ENCODE measurements at regions not wholly inside any gene's neighbourhood (a gene's known extent, or its start where the extent isn't known, plus 50 kb on each side); places are given as distances from the start of the nearest gene placed in this dataset.

DNA sequence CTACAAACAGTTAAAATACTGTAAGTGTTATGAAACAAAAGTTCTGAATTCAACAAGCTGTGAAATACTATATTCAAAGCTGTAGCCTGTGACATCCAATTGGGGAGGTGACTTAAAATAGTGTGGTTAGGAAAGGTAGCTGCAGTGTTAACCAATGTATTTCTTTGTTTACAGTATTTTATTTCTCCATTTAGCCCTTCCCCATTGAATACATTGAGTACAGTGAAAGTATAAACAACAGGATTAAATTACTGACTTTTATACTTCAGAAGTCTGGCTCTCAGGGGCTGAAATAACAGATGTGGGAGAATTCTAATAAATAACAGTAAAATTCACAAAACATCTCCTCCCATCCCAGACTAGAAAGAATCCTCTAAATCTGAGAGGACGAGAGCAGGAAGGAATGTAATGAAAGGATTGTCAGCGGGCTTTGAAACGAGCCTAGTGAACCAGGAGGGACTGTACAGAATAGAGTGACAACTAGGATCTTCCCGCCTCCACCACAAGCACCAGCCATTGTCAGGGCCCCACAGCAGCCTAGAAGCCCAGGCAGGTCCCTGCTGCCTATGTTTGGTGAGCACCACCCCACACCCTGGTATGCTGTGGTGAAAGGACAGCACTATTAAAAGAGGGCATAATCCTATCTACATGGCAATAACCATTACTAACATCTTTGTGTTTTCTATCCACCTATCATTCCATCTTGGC is 73.7 kb downstream of the SPCS3 start:
- no peaks in the 10 kb centered on the region for H4K20me1 ChIP-seq (ENCODE audit: insufficient read depth)
- H3F3A ChIP-seq (ENCODE audit: insufficient read depth, low read depth) = no peaks in the 10 kb centered on the region
- H3K27ac ChIP-seq = no peak overlapping the region
- no peak for DNase-seq
- 0 out of 2 replicates have a peak overlapping the region, but pooled peaks have one; percentile 33 for H2AFZ ChIP-seq
- H3K4me3 ChIP-seq = no peak overlapping the region
- CTCF ChIA-PET = no interaction called here
- no peak overlapping the region for H3K4me2 ChIP-seq
- H3K27me3 ChIP-seq (ENCODE audit: insufficient read depth, low read depth) = no peaks in the 10 kb centered on the region
- TF ChIP-seq, protein P1, sequence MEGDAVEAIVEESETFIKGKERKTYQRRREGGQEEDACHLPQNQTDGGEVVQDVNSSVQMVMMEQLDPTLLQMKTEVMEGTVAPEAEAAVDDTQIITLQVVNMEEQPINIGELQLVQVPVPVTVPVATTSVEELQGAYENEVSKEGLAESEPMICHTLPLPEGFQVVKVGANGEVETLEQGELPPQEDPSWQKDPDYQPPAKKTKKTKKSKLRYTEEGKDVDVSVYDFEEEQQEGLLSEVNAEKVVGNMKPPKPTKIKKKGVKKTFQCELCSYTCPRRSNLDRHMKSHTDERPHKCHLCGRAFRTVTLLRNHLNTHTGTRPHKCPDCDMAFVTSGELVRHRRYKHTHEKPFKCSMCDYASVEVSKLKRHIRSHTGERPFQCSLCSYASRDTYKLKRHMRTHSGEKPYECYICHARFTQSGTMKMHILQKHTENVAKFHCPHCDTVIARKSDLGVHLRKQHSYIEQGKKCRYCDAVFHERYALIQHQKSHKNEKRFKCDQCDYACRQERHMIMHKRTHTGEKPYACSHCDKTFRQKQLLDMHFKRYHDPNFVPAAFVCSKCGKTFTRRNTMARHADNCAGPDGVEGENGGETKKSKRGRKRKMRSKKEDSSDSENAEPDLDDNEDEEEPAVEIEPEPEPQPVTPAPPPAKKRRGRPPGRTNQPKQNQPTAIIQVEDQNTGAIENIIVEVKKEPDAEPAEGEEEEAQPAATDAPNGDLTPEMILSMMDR (conservative IDR thresholded peaks at IDR 0.05) = no peak
- H3K9me2 ChIP-seq (ENCODE audit: insufficient read depth) = no peaks in the 10 kb centered on the region
- BruUV-seq (replicated peaks) = no TSS peak
- no peaks in the 10 kb centered on the region for H3K36me3 ChIP-seq (ENCODE audit: low read depth)
- no peaks in the 10 kb centered on the region for H3K4me1 ChIP-seq (replicated peaks; ENCODE audit: insufficient read depth)
- H3K79me2 ChIP-seq (ENCODE audit: low read depth) = no peaks in the 10 kb centered on the region
- H3K9me3 ChIP-seq (ENCODE audit: insufficient read depth, low read depth) = no peaks in the 10 kb centered on the region
- intact Hi-C loops (cut with micrococcal nuclease; ENCODE audit: unreplicated experiment) = no loop called here
- POLR2A ChIA-PET (ENCODE audit: unreplicated experiment) = no interaction called here

- Histone ChIP-seq H3K9me3 (ENCODE audit: insufficient read depth, low read depth) (no peaks in the 10 kb centered on the region), H2AFZ (no peak overlapping the region), H3K4me3 (no peak overlapping the region), H3K36me3 (ENCODE audit: low read depth) (no peaks in the 10 kb centered on the region), H3K27me3 (ENCODE audit: insufficient read depth, low read depth) (no peaks in the 10 kb centered on the region), H3K79me2 (ENCODE audit: low read depth) (no peaks in the 10 kb centered on the region), H3K4me2 (no peak overlapping the region), H3K9me2 (ENCODE audit: insufficient read depth) (no peaks in the 10 kb centered on the region), H3K27ac (no peak overlapping the region), H3F3A (ENCODE audit: insufficient read depth, low read depth) (peaks cover 5% of the 10 kb centered on the region; the same call in 1 of the 2 replicates), H4K20me1 (ENCODE audit: insufficient read depth) (no peaks in the 10 kb centered on the region), H3K4me1 (replicated peaks; ENCODE audit: insufficient read depth) (no peaks in the 10 kb centered on the region)
- TF ChIP-seq, protein P1 (conservative IDR thresholded peaks at IDR 0.05) = no peak
- TF ChIP-seq EZH2 (IDR thresholded peaks at IDR 0.05; ENCODE audit: low read depth) = no peak
- intact Hi-C loops (cut with micrococcal nuclease; ENCODE audit: unreplicated experiment) = no loop called here
- ChIA-PET POLR2A (ENCODE audit: unreplicated experiment) (no interaction called here), CTCF (no interaction called here)
- DNase-seq = no peak
- BruUV-seq (replicated peaks) = no TSS peak
Measured at GRCh38 chr4:176400816-176401461, 81.2 kb downstream of the SPCS3 start.

GRCh38 chr4:176404621-176405020 is 84.9 kb downstream of the SPCS3 start:
- H3K4me1 ChIP-seq (replicated peaks; ENCODE audit: insufficient read depth) = no peaks in the 10 kb centered on the region
- no peaks in the 10 kb centered on the region for H3K9me3 ChIP-seq (ENCODE audit: insufficient read depth, low read depth)
- no peak overlapping the region for H3K27ac ChIP-seq
- no peaks in the 10 kb centered on the region for H4K20me1 ChIP-seq (ENCODE audit: insufficient read depth)
- peaks cover 5% of the 10 kb centered on the region; the same call in 1 of the 2 replicates for H3F3A ChIP-seq (ENCODE audit: insufficient read depth, low read depth)
- no peaks in the 10 kb centered on the region for H3K27me3 ChIP-seq (ENCODE audit: insufficient read depth, low read depth)
- no peak overlapping the region for H3K4me2 ChIP-seq
- no peaks in the 10 kb centered on the region for H3K36me3 ChIP-seq (ENCODE audit: low read depth)
- POLR2A ChIA-PET (ENCODE audit: unreplicated experiment) = no interaction called here
- no TSS peak for BruUV-seq (replicated peaks)
- no peak overlapping the region; the same call in 1 of the 2 replicates for H2AFZ ChIP-seq
- no peak for TF ChIP-seq EZH2 (IDR thresholded peaks at IDR 0.05; ENCODE audit: low read depth)
- TF ChIP-seq, protein P1 (conservative IDR thresholded peaks at IDR 0.05) = no peak
- CTCF ChIA-PET = no interaction called here
- intact Hi-C loops (cut with micrococcal nuclease; ENCODE audit: unreplicated experiment) = no loop called here
- no peak overlapping the region for H3K4me3 ChIP-seq
- DNase-seq = no peak
- H3K9me2 ChIP-seq (ENCODE audit: insufficient read depth) = no peaks in the 10 kb centered on the region
- no peaks in the 10 kb centered on the region for H3K79me2 ChIP-seq (ENCODE audit: low read depth)
